SH-SY5Y (cell line): ENCODE measurements at regions not wholly inside any gene's neighbourhood (a gene's known extent, or its start where the extent isn't known, plus 50 kb on each side); places are given as distances from the start of the nearest gene placed in this dataset.

ENCODE experiments used
- GATA2 ChIP-seq: IDR thresholded peaks from 2 replicates; pipeline ENCODE4 v1.6.1; 2011; ENCODE audit warnings: mild to moderate bottlenecking, low read depth, low read length
- GATA3 ChIP-seq: IDR thresholded peaks from 2 replicates; pipeline ENCODE4 v1.6.1; 2011; ENCODE audit warnings: low read depth, mild to moderate bottlenecking, low read length, moderate library complexity

DNA sequence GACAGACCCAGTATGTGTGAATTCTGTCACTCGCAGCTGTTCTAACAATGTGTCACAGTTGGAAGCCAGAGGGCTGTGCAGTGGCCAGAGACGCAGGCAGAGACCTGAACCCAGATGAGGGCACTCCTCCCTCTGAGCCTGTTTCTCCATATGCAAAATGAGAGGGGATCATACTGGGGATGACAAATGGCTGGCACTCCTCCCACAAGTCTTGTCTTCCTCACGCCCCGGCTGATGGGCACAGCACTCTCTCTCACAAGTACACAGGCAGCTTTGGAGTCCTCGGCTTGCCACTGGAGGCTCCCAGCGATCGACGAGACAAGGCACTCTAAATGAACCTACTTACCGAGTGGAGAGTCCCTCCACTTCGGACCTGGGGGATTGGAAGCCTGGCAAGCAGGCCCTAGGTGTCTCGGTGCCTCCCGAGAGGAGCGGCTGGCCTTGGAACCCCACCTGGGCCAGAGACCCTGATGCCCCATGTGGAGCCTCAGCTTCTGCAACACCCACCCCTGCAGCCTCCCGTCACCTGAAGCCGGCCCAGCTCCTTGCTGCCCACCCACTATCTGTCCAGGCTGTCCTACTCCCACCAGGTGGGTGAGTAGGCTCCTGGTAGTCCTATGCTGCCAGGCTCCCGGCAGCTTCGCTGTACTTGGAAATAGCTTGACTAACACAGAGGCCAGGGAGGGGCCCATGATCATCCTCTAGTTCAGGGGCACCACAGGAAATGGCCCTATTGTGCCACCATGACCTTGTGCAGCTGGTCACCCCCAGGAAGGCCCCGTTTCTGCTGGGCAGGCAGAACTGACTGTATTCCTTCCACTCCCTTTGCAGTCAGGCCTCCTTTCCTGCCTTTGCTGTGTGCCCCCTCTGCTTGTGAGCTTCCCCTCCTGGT is 65.0 kb upstream of the IQSEC1 start:
- TF ChIP-seq GATA2 (no peak), GATA3 (no peak)
